ENCODE measurements at regions not wholly inside any gene's neighbourhood (a gene's known extent, or its start where the extent isn't known, plus 50 kb on each side); places are given as distances from the start of the nearest gene placed in this dataset.

- Histone ChIP-seq H3K36me3 (ENCODE audit: control insufficient read depth, insufficient read depth, low read length) (no peaks in the 10 kb centered on the region), H3K27me3 (ENCODE audit: control insufficient read depth, insufficient read depth, low read length) (no peaks in the 10 kb centered on the region), H3K4me3 (ENCODE audit: low read depth, low read length) (no peak overlapping the region)
- FAIRE-seq (no peak), DNase-seq (ENCODE audit: low read depth) (no peak)
- TF ChIP-seq, protein P1, sequence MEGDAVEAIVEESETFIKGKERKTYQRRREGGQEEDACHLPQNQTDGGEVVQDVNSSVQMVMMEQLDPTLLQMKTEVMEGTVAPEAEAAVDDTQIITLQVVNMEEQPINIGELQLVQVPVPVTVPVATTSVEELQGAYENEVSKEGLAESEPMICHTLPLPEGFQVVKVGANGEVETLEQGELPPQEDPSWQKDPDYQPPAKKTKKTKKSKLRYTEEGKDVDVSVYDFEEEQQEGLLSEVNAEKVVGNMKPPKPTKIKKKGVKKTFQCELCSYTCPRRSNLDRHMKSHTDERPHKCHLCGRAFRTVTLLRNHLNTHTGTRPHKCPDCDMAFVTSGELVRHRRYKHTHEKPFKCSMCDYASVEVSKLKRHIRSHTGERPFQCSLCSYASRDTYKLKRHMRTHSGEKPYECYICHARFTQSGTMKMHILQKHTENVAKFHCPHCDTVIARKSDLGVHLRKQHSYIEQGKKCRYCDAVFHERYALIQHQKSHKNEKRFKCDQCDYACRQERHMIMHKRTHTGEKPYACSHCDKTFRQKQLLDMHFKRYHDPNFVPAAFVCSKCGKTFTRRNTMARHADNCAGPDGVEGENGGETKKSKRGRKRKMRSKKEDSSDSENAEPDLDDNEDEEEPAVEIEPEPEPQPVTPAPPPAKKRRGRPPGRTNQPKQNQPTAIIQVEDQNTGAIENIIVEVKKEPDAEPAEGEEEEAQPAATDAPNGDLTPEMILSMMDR (IDR thresholded peaks at IDR 0.05; ENCODE audit: insufficient read depth, low read length, severe bottlenecking) = no peak
Measured at GRCh38 chr10:85047979-85048378, 719.6 kb downstream of the CCSER2 start.

GRCh38 chr10:85048644-85049043, 720.3 kb downstream of the CCSER2 start:
- Histone ChIP-seq H3K27me3 (ENCODE audit: control insufficient read depth, insufficient read depth, low read length) (no peaks in the 10 kb centered on the region), H3K36me3 (ENCODE audit: control insufficient read depth, insufficient read depth, low read length) (no peaks in the 10 kb centered on the region), H3K4me3 (ENCODE audit: low read depth, low read length) (no peak overlapping the region)
- FAIRE-seq (no peak), DNase-seq (ENCODE audit: low read depth) (no peak)
- TF ChIP-seq, protein P1 (IDR thresholded peaks at IDR 0.05; ENCODE audit: insufficient read depth, low read length, severe bottlenecking) = no peak

DNA sequence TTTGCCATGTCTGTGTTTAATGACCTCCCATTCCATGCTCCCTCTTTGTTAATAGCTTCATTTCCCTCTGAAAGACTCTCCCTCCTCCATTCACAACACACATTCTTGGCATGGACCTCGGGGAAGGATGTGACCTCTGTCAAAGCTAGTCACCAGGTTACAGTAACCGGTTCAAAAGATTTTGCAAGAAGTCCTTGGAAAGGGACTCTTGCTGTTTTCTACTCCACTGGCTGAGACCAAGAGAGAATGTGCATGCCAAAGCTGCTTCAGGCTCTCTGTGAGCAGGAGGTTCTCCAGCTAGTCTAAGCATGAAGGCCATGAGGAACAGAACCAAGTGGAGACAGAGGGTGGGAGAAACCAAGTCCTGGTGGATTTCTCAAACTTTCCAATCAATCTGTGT, 732.6 kb downstream of the CCSER2 start:
- TF ChIP-seq, protein P1 (IDR thresholded peaks at IDR 0.05; ENCODE audit: insufficient read depth, low read length, severe bottlenecking) = no peak
- no peaks in the 10 kb centered on the region for H3K36me3 ChIP-seq (ENCODE audit: control insufficient read depth, insufficient read depth, low read length)
- DNase-seq (ENCODE audit: low read depth) (no peak), FAIRE-seq (no peak)
- H3K4me3 ChIP-seq (ENCODE audit: low read depth, low read length) = no peak overlapping the region
- no peaks in the 10 kb centered on the region for H3K27me3 ChIP-seq (ENCODE audit: control insufficient read depth, insufficient read depth, low read length)

GRCh38 chr10:85061401-85061800, 733.0 kb downstream of the CCSER2 start:
- H3K27me3 ChIP-seq (ENCODE audit: control insufficient read depth, insufficient read depth, low read length) = no peaks in the 10 kb centered on the region
- TF ChIP-seq, protein P1 (IDR thresholded peaks at IDR 0.05; ENCODE audit: insufficient read depth, low read length, severe bottlenecking) = no peak
- DNase-seq (ENCODE audit: low read depth) (no peak), FAIRE-seq (no peak)
- H3K36me3 ChIP-seq (ENCODE audit: control insufficient read depth, insufficient read depth, low read length) = no peaks in the 10 kb centered on the region
- H3K4me3 ChIP-seq (ENCODE audit: low read depth, low read length) = no peak overlapping the region

DNA sequence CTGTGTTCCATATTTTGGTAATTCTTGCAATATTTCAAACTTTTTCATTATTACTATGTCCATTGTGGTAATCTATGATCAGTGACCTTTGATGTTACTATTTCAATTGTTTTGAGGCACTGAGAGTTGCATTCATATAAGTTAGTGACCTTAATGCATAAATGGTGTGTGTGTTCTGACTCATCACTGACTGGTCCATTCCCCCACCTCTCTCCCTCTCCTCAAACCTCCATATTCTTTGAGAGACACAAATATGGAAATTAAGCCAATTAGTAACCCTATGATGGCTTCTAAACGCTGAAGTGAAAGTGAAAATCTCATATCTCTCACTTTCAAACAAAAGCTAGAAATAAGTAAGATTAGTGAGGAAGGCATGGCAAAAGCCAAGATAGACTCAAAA, 739.6 kb downstream of the CCSER2 start:
- FAIRE-seq (no peak), DNase-seq (ENCODE audit: low read depth) (no peak)
- no peaks in the 10 kb centered on the region for H3K36me3 ChIP-seq (ENCODE audit: control insufficient read depth, insufficient read depth, low read length)
- no peaks in the 10 kb centered on the region for H3K27me3 ChIP-seq (ENCODE audit: control insufficient read depth, insufficient read depth, low read length)
- no peak overlapping the region for H3K4me3 ChIP-seq (ENCODE audit: low read depth, low read length)
- TF ChIP-seq, protein P1 (IDR thresholded peaks at IDR 0.05; ENCODE audit: insufficient read depth, low read length, severe bottlenecking) = no peak

- no peaks in the 10 kb centered on the region for H3K36me3 ChIP-seq (ENCODE audit: control insufficient read depth, insufficient read depth, low read length)
- FAIRE-seq (no peak), DNase-seq (ENCODE audit: low read depth) (no peak)
- TF ChIP-seq, protein P1 (IDR thresholded peaks at IDR 0.05; ENCODE audit: insufficient read depth, low read length, severe bottlenecking) = no peak
- H3K4me3 ChIP-seq (ENCODE audit: low read depth, low read length) = no peak overlapping the region
- H3K27me3 ChIP-seq (ENCODE audit: control insufficient read depth, insufficient read depth, low read length) = no peaks in the 10 kb centered on the region
Measured at GRCh38 chr10:85080934-85081333, 752.5 kb downstream of the CCSER2 start.

Data from bronchial epithelial cell (primary cell).